HepG2 (cell line): ENCODE measurements at regions not wholly inside any gene's neighbourhood (a gene's known extent, or its start where the extent isn't known, plus 50 kb on each side); places are given as distances from the start of the nearest gene placed in this dataset.

ENCODE experiments used
- CREM ChIP-seq, 2 experiments: sonication (generic) in 1 of 2; formaldehyde crosslinking in 1 of 2; IDR thresholded peaks; 2 replicates each; pipeline versions ENCODE4 v1.4.0 to v1.6.1; 2016 to 2020; ENCODE audit warnings: antibody characterized with exemption in 1 of 2, mild to moderate bottlenecking in 1 of 2, missing genetic modification reagents in 1 of 2
- EP300 ChIP-seq, 3 experiments: sonication (generic) in 1 of 3; formaldehyde crosslinking in 1 of 3; IDR thresholded peaks; 2 replicates each; pipeline versions ENCODE4 v1.5.1 to v1.6.1; 2011 to 2020; ENCODE audit warnings: low read depth in 2 of 3, low read length in 2 of 3, borderline replicate concordance in 1 of 3, improper control_type of control experiment in 1 of 3, mild to moderate bottlenecking in 1 of 3, missing genetic modification reagents in 1 of 3, moderate library complexity in 1 of 3
- HHEX ChIP-seq: IDR thresholded peaks from 2 replicates; pipeline ENCODE4 v1.6.1; 2016; ENCODE audit warnings: control low read depth
- KAT2B ChIP-seq: fragments of 150-350 bp; IDR thresholded peaks from 2 replicates; pipeline ENCODE4 v1.6.1; 2014; ENCODE audit warnings: low read depth, low read length, borderline replicate concordance
- SIN3A ChIP-seq: IDR thresholded peaks from 2 replicates; pipeline ENCODE4 v1.6.1; 2011; ENCODE audit warnings: low read depth, mild to moderate bottlenecking, control low read depth, low read length, borderline replicate concordance
- STAG1 ChIP-seq: sonication (generic); formaldehyde crosslinking; IDR thresholded peaks from 2 replicates; pipeline ENCODE4 v1.4.0; 2020; ENCODE audit warnings: missing genetic modification reagents
- ZNF326 ChIP-seq: sonication (generic); formaldehyde crosslinking; IDR thresholded peaks from 2 replicates; pipeline ENCODE4 v1.4.0; 2020; ENCODE audit warnings: missing genetic modification reagents, borderline replicate concordance
- TF ChIP-seq, protein P1 (sequence below): sonication (generic); formaldehyde crosslinking; IDR thresholded peaks from 2 replicates; pipeline ENCODE4 v1.5.0; 2020; ENCODE audit warnings: mild to moderate bottlenecking, missing genetic modification reagents, moderate library complexity
- TF ChIP-seq, protein P2 (sequence below): sonication (generic); formaldehyde crosslinking; IDR thresholded peaks from 2 replicates; pipeline ENCODE4 v1.8.1; 2023; ENCODE audit warnings: mild to moderate bottlenecking, missing genetic modification reagents

DNA sequence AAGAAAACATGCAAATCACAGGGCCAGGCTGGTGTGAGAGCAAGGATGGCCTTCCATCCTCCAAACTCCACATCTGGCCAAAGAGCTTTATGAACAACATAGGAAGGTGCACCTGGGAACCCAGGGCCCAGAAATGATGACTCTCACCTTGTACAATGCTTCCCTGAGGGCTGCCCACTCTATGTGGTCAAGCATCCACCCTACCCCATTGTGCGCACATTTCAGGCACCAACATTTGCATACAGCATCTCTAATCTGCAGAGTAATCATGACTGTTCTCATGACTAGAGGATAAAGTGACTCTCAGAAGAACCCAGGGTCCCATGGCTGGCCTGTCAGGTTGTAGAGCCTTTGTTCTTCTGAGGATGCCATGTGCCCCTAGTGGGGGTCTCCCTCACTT lies 57.2 kb upstream of the NTF3 start:
- TF ChIP-seq KAT2B, result no peak
- TF ChIP-seq CREM (IDR thresholded peaks at IDR 0.05), result no peak
- no peak for TF ChIP-seq CREM (CRISPR knock-in tag; IDR thresholded peaks at IDR 0.05)
- TF ChIP-seq, protein P1, sequence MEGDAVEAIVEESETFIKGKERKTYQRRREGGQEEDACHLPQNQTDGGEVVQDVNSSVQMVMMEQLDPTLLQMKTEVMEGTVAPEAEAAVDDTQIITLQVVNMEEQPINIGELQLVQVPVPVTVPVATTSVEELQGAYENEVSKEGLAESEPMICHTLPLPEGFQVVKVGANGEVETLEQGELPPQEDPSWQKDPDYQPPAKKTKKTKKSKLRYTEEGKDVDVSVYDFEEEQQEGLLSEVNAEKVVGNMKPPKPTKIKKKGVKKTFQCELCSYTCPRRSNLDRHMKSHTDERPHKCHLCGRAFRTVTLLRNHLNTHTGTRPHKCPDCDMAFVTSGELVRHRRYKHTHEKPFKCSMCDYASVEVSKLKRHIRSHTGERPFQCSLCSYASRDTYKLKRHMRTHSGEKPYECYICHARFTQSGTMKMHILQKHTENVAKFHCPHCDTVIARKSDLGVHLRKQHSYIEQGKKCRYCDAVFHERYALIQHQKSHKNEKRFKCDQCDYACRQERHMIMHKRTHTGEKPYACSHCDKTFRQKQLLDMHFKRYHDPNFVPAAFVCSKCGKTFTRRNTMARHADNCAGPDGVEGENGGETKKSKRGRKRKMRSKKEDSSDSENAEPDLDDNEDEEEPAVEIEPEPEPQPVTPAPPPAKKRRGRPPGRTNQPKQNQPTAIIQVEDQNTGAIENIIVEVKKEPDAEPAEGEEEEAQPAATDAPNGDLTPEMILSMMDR, result no peak
- TF ChIP-seq EP300 (IDR thresholded peaks at IDR 0.05; ENCODE audit: low read depth in 2 of 2, low read length in 2 of 2), result no peak
- no peak for TF ChIP-seq EP300 (CRISPR knock-in tag; IDR thresholded peaks at IDR 0.05; ENCODE audit: borderline replicate concordance)
- TF ChIP-seq, protein P2, sequence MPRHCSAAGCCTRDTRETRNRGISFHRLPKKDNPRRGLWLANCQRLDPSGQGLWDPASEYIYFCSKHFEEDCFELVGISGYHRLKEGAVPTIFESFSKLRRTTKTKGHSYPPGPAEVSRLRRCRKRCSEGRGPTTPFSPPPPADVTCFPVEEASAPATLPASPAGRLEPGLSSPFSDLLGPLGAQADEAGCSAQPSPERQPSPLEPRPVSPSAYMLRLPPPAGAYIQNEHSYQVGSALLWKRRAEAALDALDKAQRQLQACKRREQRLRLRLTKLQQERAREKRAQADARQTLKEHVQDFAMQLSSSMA (CRISPR knock-in tag), result no peak
- TF ChIP-seq HHEX (CRISPR knock-in tag), result no peak
- no peak for TF ChIP-seq ZNF326 (CRISPR knock-in tag)
- no peak for TF ChIP-seq SIN3A
- TF ChIP-seq STAG1 (CRISPR knock-in tag), result no peak
